Endothelial cell of umbilical vein (primary cell): ENCODE measurements at regions not wholly inside any gene's neighbourhood (a gene's known extent, or its start where the extent isn't known, plus 50 kb on each side); places are given as distances from the start of the nearest gene placed in this dataset.

Experiments
- BruUV-seq: library from RNA; stranded (reverse); fragments of 400-500 nt; replicated peaks from 2 replicates; lab custom pipeline; 2021; lab: Mats Ljungman, UMichigan
- CTCF ChIA-PET: fragments of 300-600, 350-600 bp; sonication (Branson Sonifier 250); formaldehyde crosslinking; loops from one replicate; lab custom pipeline; 2021; ENCODE audit warnings: antibody characterized with exemption, inconsistent platforms; lab: Charles Lee
- POLR2A ChIA-PET: fragments of 300-600, 350-600 bp; sonication (Branson Sonifier 250); formaldehyde crosslinking; loops from one replicate; lab custom pipeline; 2021; ENCODE audit warnings: antibody characterized with exemption, inconsistent platforms; lab: Charles Lee
- DNase-seq: peaks from one replicate; pipeline ENCODE4 v3.0.0-alpha.2; 2011; ENCODE audit warnings: low read depth, low spot score
- FAIRE-seq: peaks from 2 replicates; lab custom pipeline; 2011; peaks lifted over from hg19 to GRCh38; lab: Jason Lieb, UNC
- H2AFZ ChIP-seq: 2 replicates; pipeline ENCODE4 v1.6.0; 2012; ENCODE audit warnings: low read depth, low read length, control low read depth, inconsistent platforms
- H3K27ac ChIP-seq: 2 replicates; pipeline ENCODE4 v1.5.1; 2011; ENCODE audit warnings: low read depth, mild to moderate bottlenecking, control low read depth, low read length, moderate library complexity; ENCODE audit not compliant: insufficient read depth
- H3K27me3 ChIP-seq, 2 experiments: 2 replicates each; pipeline versions ENCODE4 v1.6.0 to v1.6.1; 2011; ENCODE audit warnings: low read length in 2 of 2, mixed read lengths in 1 of 2; ENCODE audit not compliant: control insufficient read depth in 2 of 2, insufficient read depth in 2 of 2
- H3K36me3 ChIP-seq, 2 experiments: 2 replicates in 1 of 2; 3 replicates in 1 of 2; pipeline ENCODE4 v1.5.1; 2011; ENCODE audit warnings: low read length in 2 of 2, mild to moderate bottlenecking in 1 of 2, moderate library complexity in 1 of 2; ENCODE audit not compliant: control insufficient read depth in 2 of 2, insufficient read depth in 2 of 2; ENCODE audit errors: extremely low read depth in 1 of 2
- H3K4me1 ChIP-seq: 3 replicates; pipeline ENCODE4 v1.5.1; 2011; ENCODE audit warnings: mild to moderate bottlenecking, low read length; ENCODE audit not compliant: control insufficient read depth, insufficient read depth; ENCODE audit errors: extremely low read depth
- H3K4me2 ChIP-seq: 2 replicates; pipeline ENCODE4 v1.6.1; 2011; ENCODE audit warnings: low read length, control low read depth, mixed read lengths; ENCODE audit not compliant: insufficient read depth
- H3K4me3 ChIP-seq, 3 experiments: fragments of 200-600 bp in 1 of 3; sonication (generic), shearing (Covaris generic) in 1 of 3; replicated peaks in 1 of 3; 2 replicates each; pipeline ENCODE4 v1.5.1; 2011 to 2016; ENCODE audit warnings: control low read depth in 3 of 3, low read length in 3 of 3, mild to moderate bottlenecking in 2 of 3, inconsistent platforms in 1 of 3, low read depth in 1 of 3, moderate library complexity in 1 of 3; ENCODE audit not compliant: insufficient read depth in 1 of 3
- H3K79me2 ChIP-seq: 2 replicates; pipeline ENCODE4 v1.6.0; 2012; ENCODE audit warnings: low read length, inconsistent platforms; ENCODE audit not compliant: control insufficient read depth, insufficient read depth
- H3K9ac ChIP-seq: replicated peaks from 2 replicates; pipeline ENCODE3; 2011; ENCODE audit warnings: low read length, control low read depth; ENCODE audit not compliant: insufficient read depth; ENCODE audit errors: extremely low read depth
- H3K9me1 ChIP-seq: replicated peaks from 3 replicates; pipeline ENCODE4 v1.6.0; 2011; ENCODE audit warnings: mild to moderate bottlenecking, low read length; ENCODE audit not compliant: control insufficient read depth, insufficient read depth; ENCODE audit errors: extremely low read depth
- H3K9me3 ChIP-seq: replicated peaks from 2 replicates; pipeline ENCODE4 v1.5.1; 2012; ENCODE audit warnings: low read length, inconsistent platforms; ENCODE audit not compliant: control insufficient read depth, insufficient read depth
- H4K20me1 ChIP-seq: replicated peaks from 2 replicates; pipeline ENCODE3; 2011; ENCODE audit warnings: mild to moderate bottlenecking, low read length; ENCODE audit not compliant: control insufficient read depth, insufficient read depth; ENCODE audit errors: extremely low read depth
- CTCF ChIP-seq, 2 donors: IDR thresholded peaks; 1 replicate in 1 of 2; 2 replicates in 1 of 2; pipeline ENCODE4 v1.5.1; 2011; ENCODE audit warnings: low read length in 2 of 2, mild to moderate bottlenecking in 2 of 2, moderate library complexity in 2 of 2, control low read depth in 1 of 2, inconsistent platforms in 1 of 2, low read depth in 1 of 2; ENCODE audit not compliant: insufficient read depth in 1 of 2; ENCODE audit errors: extremely low read depth in 1 of 2
- EZH2 ChIP-seq: IDR thresholded peaks from 2 replicates; pipeline ENCODE4 v1.6.1; 2012; ENCODE audit warnings: borderline replicate concordance, low read depth, mild to moderate bottlenecking, moderate library complexity, low read length, inconsistent platforms; ENCODE audit not compliant: severe bottlenecking
- FOS ChIP-seq: IDR thresholded peaks from 2 replicates; pipeline ENCODE4 v1.6.1; 2011; ENCODE audit warnings: mild to moderate bottlenecking, low read length, moderate library complexity, borderline replicate concordance; ENCODE audit not compliant: insufficient read depth
- GATA2 ChIP-seq: IDR thresholded peaks from 2 replicates; pipeline ENCODE4 v1.7.0; 2011; ENCODE audit warnings: low read depth, mild to moderate bottlenecking, moderate library complexity, mixed read lengths, low read length; ENCODE audit not compliant: insufficient read length, insufficient read depth
- JUN ChIP-seq: IDR thresholded peaks from 2 replicates; pipeline ENCODE4 v1.6.1; 2011; ENCODE audit warnings: borderline replicate concordance, low read depth; ENCODE audit not compliant: insufficient read length, insufficient read depth
- MAX ChIP-seq: IDR thresholded peaks from 2 replicates; pipeline ENCODE4 v1.6.1; 2011; ENCODE audit not compliant: insufficient read depth, insufficient read length
- MYC ChIP-seq: IDR thresholded peaks from one replicate; pipeline ENCODE4 v1.6.1; 2011; ENCODE audit warnings: mild to moderate bottlenecking, low read depth, low read length
- POLR2A ChIP-seq: IDR thresholded peaks from 2 replicates; pipeline ENCODE4 v1.6.1; 2012; ENCODE audit warnings: low read depth, mild to moderate bottlenecking, control low read depth, low read length
- POLR2AphosphoS5 ChIP-seq: IDR thresholded peaks from 2 replicates; pipeline ENCODE4 v1.6.1; 2012; ENCODE audit warnings: low read depth, mild to moderate bottlenecking, control low read depth, low read length, moderate library complexity; ENCODE audit not compliant: insufficient read depth
- dilution Hi-C: fragments of 300-500 bp; cut with MboI; formaldehyde crosslinking; loops from one replicate; pipeline ENCODE4 v1.15.0; 2019; ENCODE audit warnings: low sequenced_read_pairs; ENCODE audit not compliant: extremely low pct_ligation_motif_present
- intact Hi-C: fragments of 100-400 bp; cut with micrococcal nuclease; formaldehyde crosslinking; loops from one replicate; pipeline ENCODE4 v1.10.0; 2022

- intact Hi-C loops = no loop called here
- Histone ChIP-seq H4K20me1 (no peaks in the 10 kb centered on the region), H3K79me2 (no peaks in the 10 kb centered on the region), H3K27ac (no peak overlapping the region), H3K9me3 (no peaks in the 10 kb centered on the region), H3K9ac (no peak overlapping the region), H3K4me3 (no peak overlapping the region), H3K27me3 (no peaks in the 10 kb centered on the region), H2AFZ (no peak overlapping the region), H3K36me3 (no peaks in the 10 kb centered on the region), H3K4me2 (no peak overlapping the region), H3K4me1 (no peaks in the 10 kb centered on the region), H3K9me1 (no peaks in the 10 kb centered on the region)
- no TSS peak for BruUV-seq
- ChIA-PET CTCF (no interaction called here), POLR2A (no interaction called here)
- FAIRE-seq = no peak
- no peak for TF ChIP-seq POLR2AphosphoS5
- no peak for TF ChIP-seq FOS
- no peak for TF ChIP-seq EZH2
- no peak for TF ChIP-seq MYC
- TF ChIP-seq CTCF (IDR thresholded peaks at IDR 0.05; ENCODE audit: extremely low read depth in 1 of 2, insufficient read depth in 1 of 2, low read depth in 1 of 2, low read length in 2 of 2) = no peak
- no peak for TF ChIP-seq POLR2A
- TF ChIP-seq MAX = no peak
- no peak for TF ChIP-seq GATA2
- no peak for TF ChIP-seq JUN
- no peak for DNase-seq
- dilution Hi-C loops = no loop called here
Measured at GRCh38 chr7:46174196-46174580, 253.1 kb upstream of the IGFBP3 start.
